A549 (cell line): ENCODE measurements at regions not wholly inside any gene's neighbourhood (a gene's known extent, or its start where the extent isn't known, plus 50 kb on each side); places are given as distances from the start of the nearest gene placed in this dataset.

Source experiments
- ATAC-seq, 2 experiments: fragments of 200-7000 bp in 1 of 2; fragments of >200 bp in 1 of 2; cut with Nextera tagmentation in 1 of 2; cut with Tn5 transposase in 1 of 2; 3 replicates each; pipeline versions ENCODE4 v1.8.0 to v1.9.1; 2018 to 2020; ENCODE audit warnings: mild to moderate bottlenecking in 1 of 2, moderate library complexity in 1 of 2
- CTCF ChIA-PET: fragments of 300-600 bp; sonication (Branson Sonifier 250); formaldehyde crosslinking; extraction: SDS; loops from one replicate; lab custom pipeline; 2021; ENCODE audit warnings: antibody characterized with exemption, inconsistent platforms; lab: Yijun Ruan, JAX
- POLR2A ChIA-PET: fragments of 350-600 bp; formaldehyde crosslinking; extraction: SDS; loops from one replicate; lab custom pipeline; 2021; ENCODE audit warnings: antibody characterized with exemption, inconsistent platforms; lab: Yijun Ruan, JAX
- DNase-seq, 2 experiments: peaks; one replicate each; pipeline versions ENCODE4 v3.0.0 to v3.0.0-alpha.2; 2011 to 2016; ENCODE audit warnings: low read depth in 1 of 2, low spot score in 1 of 2
- FAIRE-seq: peaks from 2 replicates; lab custom pipeline; 2011; peaks lifted over from hg19 to GRCh38; lab: Jason Lieb, UNC
- H3K27ac ChIP-seq, 2 experiments: fragments of >200 bp; sonication (Bioruptor Twin); formaldehyde crosslinking; 3 replicates each; pipeline ENCODE4 v1.5.1; 2016 to 2017
- H3K4me1 ChIP-seq: fragments of >200 bp; sonication (Bioruptor Twin); formaldehyde crosslinking; 3 replicates; pipeline ENCODE4 v1.6.1; 2016
- H3K4me2 ChIP-seq: fragments of >200 bp; sonication (Bioruptor Twin); formaldehyde crosslinking; 3 replicates; pipeline ENCODE4 v1.6.1; 2016
- H3K4me3 ChIP-seq: fragments of >200 bp; sonication (Bioruptor Twin); formaldehyde crosslinking; 3 replicates; pipeline ENCODE4 v1.5.1; 2016
- H3K9me3 ChIP-seq: fragments of >200 bp; sonication (Bioruptor Twin); formaldehyde crosslinking; 3 replicates; pipeline ENCODE4 v1.6.1; 2016
- ATOH8 ChIP-seq: fragments of 250-450 bp; sonication (Bioruptor Pico); IDR thresholded peaks from 2 replicates; pipeline ENCODE4 v1.5.0; 2020; ENCODE audit warnings: low read depth, mild to moderate bottlenecking, moderate library complexity
- BHLHE40 ChIP-seq: IDR thresholded peaks from 2 replicates; pipeline ENCODE4 v1.6.1; 2012; ENCODE audit warnings: low read depth, low read length, inconsistent platforms
- CBX2 ChIP-seq: fragments of 200-600 bp; sonication (generic); IDR thresholded peaks from 2 replicates; pipeline ENCODE4 v1.6.1; 2016; ENCODE audit warnings: low read depth, mild to moderate bottlenecking, borderline replicate concordance
- CHD2 ChIP-seq: fragments of 150-350 bp; IDR thresholded peaks from 2 replicates; pipeline ENCODE4 v1.6.1; 2014; ENCODE audit warnings: low read length; ENCODE audit not compliant: partially characterized antibody
- EHF ChIP-seq: fragments of 250-450 bp; sonication (Bioruptor Pico); IDR thresholded peaks from 2 replicates; pipeline ENCODE4 v1.5.0; 2020; ENCODE audit warnings: mild to moderate bottlenecking
- EP300 ChIP-seq, 2 experiments: fragments of >200 bp; sonication (Bioruptor Twin); formaldehyde crosslinking; IDR thresholded peaks; 2 replicates in 1 of 2; 3 replicates in 1 of 2; pipeline ENCODE4 v1.6.1; 2016 to 2017
- FOSL2 ChIP-seq, 2 experiments: fragments of 450-650 bp in 1 of 2; fragments of >200 bp in 1 of 2; sonication (Bioruptor Twin) in 1 of 2; formaldehyde crosslinking; IDR thresholded peaks; 2 replicates each; pipeline versions ENCODE4 v1.5.0 to v1.6.1; 2016 to 2020; ENCODE audit warnings: mild to moderate bottlenecking in 1 of 2, moderate library complexity in 1 of 2
- HDAC2 ChIP-seq: fragments of 200-600 bp; sonication (generic); IDR thresholded peaks from 2 replicates; pipeline ENCODE4 v1.6.1; 2016
- HES2 ChIP-seq: fragments of >200 bp; sonication (Bioruptor Twin); formaldehyde crosslinking; IDR thresholded peaks from 2 replicates; pipeline ENCODE4 v1.6.1; 2016
- HEYL ChIP-seq: fragments of 250-450 bp; sonication (Bioruptor Pico); IDR thresholded peaks from 2 replicates; pipeline ENCODE4 v1.8.0; 2021; ENCODE audit warnings: mild to moderate bottlenecking, moderate library complexity
- HOXA7 ChIP-seq: fragments of 250-450 bp; sonication (Bioruptor Pico); IDR thresholded peaks from 2 replicates; pipeline ENCODE4 v1.5.0; 2020; ENCODE audit warnings: mild to moderate bottlenecking, moderate library complexity
- HOXB5 ChIP-seq: fragments of 250-450 bp; sonication (Bioruptor Pico); IDR thresholded peaks from 2 replicates; pipeline ENCODE4 v1.5.0; 2020; ENCODE audit warnings: mild to moderate bottlenecking, moderate library complexity
- KDM5A ChIP-seq: fragments of 200-600 bp; sonication (generic); IDR thresholded peaks from 2 replicates; pipeline ENCODE4 v1.6.1; 2016; ENCODE audit warnings: antibody characterized with exemption, mild to moderate bottlenecking
- TP53 ChIP-seq: fragments of 250-450 bp; sonication (Bioruptor Pico); IDR thresholded peaks from 2 replicates; pipeline ENCODE4 v1.5.0; 2021; ENCODE audit warnings: mild to moderate bottlenecking, moderate library complexity
- USF2 ChIP-seq: fragments of 450-650 bp; IDR thresholded peaks from 2 replicates; pipeline ENCODE4 v1.6.1; 2014; ENCODE audit warnings: antibody characterized with exemption
- ZC3H11A ChIP-seq: fragments of 450-650 bp; IDR thresholded peaks from 2 replicates; pipeline ENCODE4 v1.6.1; 2014; ENCODE audit warnings: antibody characterized with exemption, mild to moderate bottlenecking
- ZNF302 ChIP-seq: fragments of 250-450 bp; sonication (Bioruptor Pico); IDR thresholded peaks from 2 replicates; pipeline ENCODE4 v1.9.0; 2021; ENCODE audit warnings: inconsistent platforms, mild to moderate bottlenecking, moderate library complexity
- WGBS: methylation state at CpG from one replicate; pipeline ENCODE4 v1.1.6; 2017; ENCODE audit errors: missing lambda C conversion rate; 5-methylcytosine and 5-hydroxymethylcytosine counted together
- TF ChIP-seq, protein P1 (sequence below): fragments of 150-350 bp; IDR thresholded peaks from 2 replicates; pipeline ENCODE4 v1.6.1; 2014; ENCODE audit warnings: low read depth, mild to moderate bottlenecking, low read length
- TF ChIP-seq, protein P2 (sequence below): IDR thresholded peaks from 2 replicates; pipeline ENCODE4 v1.6.1; 2012
- TF ChIP-seq, protein P3 (sequence below): fragments of >200 bp; sonication (Bioruptor Twin); formaldehyde crosslinking; IDR thresholded peaks from 3 replicates; pipeline ENCODE4 v1.6.1; 2016
- TF ChIP-seq, protein P4 (sequence below): fragments of 200-600 bp; sonication (generic); IDR thresholded peaks from 2 replicates; pipeline ENCODE4 v1.6.1; 2016; ENCODE audit warnings: antibody characterized with exemption, mild to moderate bottlenecking, moderate library complexity

DNA sequence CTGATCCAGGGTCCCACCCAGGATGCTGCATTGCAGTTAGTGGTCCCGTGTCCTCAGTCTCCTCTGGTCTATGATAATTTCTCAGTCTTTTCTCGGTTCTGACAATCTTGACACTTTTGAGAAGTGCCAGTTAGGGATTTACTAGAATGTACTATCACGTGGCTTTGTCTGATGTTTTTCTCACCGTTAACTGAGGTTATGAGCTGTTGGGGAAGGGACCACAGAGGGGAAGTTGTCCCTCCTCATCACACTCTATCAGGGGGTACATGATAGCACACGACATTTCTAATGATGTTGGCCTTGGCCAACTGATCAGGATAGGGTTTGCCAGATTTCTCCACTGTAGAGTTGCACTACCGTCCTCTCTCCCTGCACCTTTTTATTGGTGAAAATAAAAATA is 250.9 kb upstream of the SDK2 start:
- no peak overlapping the region for H3K27ac ChIP-seq
- FAIRE-seq (no peak), ATAC-seq (no peak), DNase-seq (no peak)
- TF ChIP-seq CHD2 (no peak), FOSL2 (IDR thresholded peaks at IDR 0.05) (no peak), FOSL2 (CRISPR knock-in tag; IDR thresholded peaks at IDR 0.05) (no peak), EHF (CRISPR knock-in tag) (no peak), HOXA7 (CRISPR knock-in tag) (no peak)
- no peaks in the 10 kb centered on the region for H3K9me3 ChIP-seq
- WGBS = 16% methylated on average over 6 of the region's 6 CpGs
- no peaks in the 10 kb centered on the region for H3K4me1 ChIP-seq
- POLR2A ChIA-PET = no interaction called here
- CTCF ChIA-PET = interaction anchor here (0.8 to 1.5 kb wide), 3 partner anchors 20 to 185 kb away, joined by 3 to 4 read pairs (median 3); no protein-coding TSS in a partner anchor
- no peak overlapping the region for H3K4me2 ChIP-seq
- H3K4me3 ChIP-seq = no peak overlapping the region

DNA sequence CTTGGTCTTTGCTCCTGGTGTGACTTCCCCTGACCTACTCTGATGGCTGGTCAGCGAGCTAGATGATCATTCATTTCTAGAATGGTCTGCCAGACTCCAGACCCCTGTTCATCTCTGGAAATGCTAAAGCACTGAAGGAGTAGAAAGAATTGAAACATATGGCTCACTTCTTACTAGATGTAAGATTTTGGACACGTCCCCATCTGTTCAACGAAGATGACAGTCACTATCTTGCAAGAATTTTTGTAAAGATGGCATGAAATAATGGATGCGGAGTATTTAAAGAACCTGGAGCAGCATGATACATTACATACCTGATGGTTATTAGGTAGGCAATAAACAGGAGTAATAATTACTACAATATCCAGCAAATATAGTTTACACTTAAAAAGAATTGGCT is 252.7 kb upstream of the SDK2 start:
- ChIA-PET CTCF (interaction anchor here (1.2 kb wide), 1 partner anchor 247 kb away, joined by 3 read pairs; no protein-coding TSS in a partner anchor), POLR2A (no interaction called here)
- Histone ChIP-seq H3K4me2 (no peak overlapping the region), H3K9me3 (no peaks in the 10 kb centered on the region), H3K4me3 (no peak overlapping the region), H3K27ac (no peak overlapping the region), H3K4me1 (no peaks in the 10 kb centered on the region)
- FAIRE-seq (no peak), ATAC-seq (no peak), DNase-seq (no peak)
- WGBS = 36% methylated on average over 4 of the region's 4 CpGs
- no peak for TF ChIP-seq TP53 (CRISPR knock-in tag)
- no peak for TF ChIP-seq HEYL (CRISPR knock-in tag)
- no peak for TF ChIP-seq HES2
- TF ChIP-seq BHLHE40 = no peak
- TF ChIP-seq ZC3H11A = no peak
- TF ChIP-seq EP300 (IDR thresholded peaks at IDR 0.05) = no peak
- no peak for TF ChIP-seq HOXB5 (CRISPR knock-in tag)
- TF ChIP-seq KDM5A = no peak
- no peak for TF ChIP-seq CBX2
- TF ChIP-seq HDAC2 = no peak

GRCh38 chr17:73899839-73900238 is 255.6 kb upstream of the SDK2 start:
- CTCF ChIA-PET = interaction anchor here (0.6 to 1.0 kb wide), 2 partner anchors 16 to 1269 kb away, joined by 3 to 4 read pairs; no protein-coding TSS in a partner anchor
- no peaks in the 10 kb centered on the region for H3K9me3 ChIP-seq

GRCh38 chr17:73900516-73900915 is 256.3 kb upstream of the SDK2 start:
- ATAC-seq (peak in 1 of 2 experiments; percentile 32; a peak in 1 of 6 replicates), DNase-seq (no peak), FAIRE-seq (no peak)
- 71% methylated on average over 7 of the region's 7 CpGs for WGBS
- Histone ChIP-seq H3K4me1 (no peaks in the 10 kb centered on the region), H3K9me3 (no peaks in the 10 kb centered on the region), H3K27ac (no peak overlapping the region), H3K4me2 (no peak overlapping the region), H3K4me3 (no peak overlapping the region)
- ChIA-PET CTCF (interaction anchor here (0.6 kb wide), 1 partner anchor 1269 kb away, joined by 4 read pairs; no protein-coding TSS in a partner anchor), POLR2A (no interaction called here)
- TF ChIP-seq HOXB5 (CRISPR knock-in tag) (no peak), ATOH8 (CRISPR knock-in tag) (no peak), ZNF302 (CRISPR knock-in tag) (no peak), CBX2 (no peak), ZC3H11A (no peak), USF2 (no peak)
- TF ChIP-seq, protein P1, sequence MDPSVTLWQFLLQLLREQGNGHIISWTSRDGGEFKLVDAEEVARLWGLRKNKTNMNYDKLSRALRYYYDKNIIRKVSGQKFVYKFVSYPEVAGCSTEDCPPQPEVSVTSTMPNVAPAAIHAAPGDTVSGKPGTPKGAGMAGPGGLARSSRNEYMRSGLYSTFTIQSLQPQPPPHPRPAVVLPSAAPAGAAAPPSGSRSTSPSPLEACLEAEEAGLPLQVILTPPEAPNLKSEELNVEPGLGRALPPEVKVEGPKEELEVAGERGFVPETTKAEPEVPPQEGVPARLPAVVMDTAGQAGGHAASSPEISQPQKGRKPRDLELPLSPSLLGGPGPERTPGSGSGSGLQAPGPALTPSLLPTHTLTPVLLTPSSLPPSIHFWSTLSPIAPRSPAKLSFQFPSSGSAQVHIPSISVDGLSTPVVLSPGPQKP = no peak
- TF ChIP-seq, protein P2, sequence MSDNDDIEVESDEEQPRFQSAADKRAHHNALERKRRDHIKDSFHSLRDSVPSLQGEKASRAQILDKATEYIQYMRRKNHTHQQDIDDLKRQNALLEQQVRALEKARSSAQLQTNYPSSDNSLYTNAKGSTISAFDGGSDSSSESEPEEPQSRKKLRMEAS = no peak
- TF ChIP-seq, protein P3, sequence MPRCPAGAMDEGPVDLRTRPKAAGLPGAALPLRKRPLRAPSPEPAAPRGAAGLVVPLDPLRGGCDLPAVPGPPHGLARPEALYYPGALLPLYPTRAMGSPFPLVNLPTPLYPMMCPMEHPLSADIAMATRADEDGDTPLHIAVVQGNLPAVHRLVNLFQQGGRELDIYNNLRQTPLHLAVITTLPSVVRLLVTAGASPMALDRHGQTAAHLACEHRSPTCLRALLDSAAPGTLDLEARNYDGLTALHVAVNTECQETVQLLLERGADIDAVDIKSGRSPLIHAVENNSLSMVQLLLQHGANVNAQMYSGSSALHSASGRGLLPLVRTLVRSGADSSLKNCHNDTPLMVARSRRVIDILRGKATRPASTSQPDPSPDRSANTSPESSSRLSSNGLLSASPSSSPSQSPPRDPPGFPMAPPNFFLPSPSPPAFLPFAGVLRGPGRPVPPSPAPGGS = no peak

More at GRCh38 chr17:73899839-73900238, 255.6 kb upstream of the SDK2 start:
- DNase-seq (no peak), FAIRE-seq (no peak), ATAC-seq (no peak)
- no peak overlapping the region for H3K4me3 ChIP-seq
- POLR2A ChIA-PET = no interaction called here
- WGBS = 84% methylated on average over 8 of the region's 8 CpGs
- no peak overlapping the region for H3K4me2 ChIP-seq
- TF ChIP-seq, protein P4, sequence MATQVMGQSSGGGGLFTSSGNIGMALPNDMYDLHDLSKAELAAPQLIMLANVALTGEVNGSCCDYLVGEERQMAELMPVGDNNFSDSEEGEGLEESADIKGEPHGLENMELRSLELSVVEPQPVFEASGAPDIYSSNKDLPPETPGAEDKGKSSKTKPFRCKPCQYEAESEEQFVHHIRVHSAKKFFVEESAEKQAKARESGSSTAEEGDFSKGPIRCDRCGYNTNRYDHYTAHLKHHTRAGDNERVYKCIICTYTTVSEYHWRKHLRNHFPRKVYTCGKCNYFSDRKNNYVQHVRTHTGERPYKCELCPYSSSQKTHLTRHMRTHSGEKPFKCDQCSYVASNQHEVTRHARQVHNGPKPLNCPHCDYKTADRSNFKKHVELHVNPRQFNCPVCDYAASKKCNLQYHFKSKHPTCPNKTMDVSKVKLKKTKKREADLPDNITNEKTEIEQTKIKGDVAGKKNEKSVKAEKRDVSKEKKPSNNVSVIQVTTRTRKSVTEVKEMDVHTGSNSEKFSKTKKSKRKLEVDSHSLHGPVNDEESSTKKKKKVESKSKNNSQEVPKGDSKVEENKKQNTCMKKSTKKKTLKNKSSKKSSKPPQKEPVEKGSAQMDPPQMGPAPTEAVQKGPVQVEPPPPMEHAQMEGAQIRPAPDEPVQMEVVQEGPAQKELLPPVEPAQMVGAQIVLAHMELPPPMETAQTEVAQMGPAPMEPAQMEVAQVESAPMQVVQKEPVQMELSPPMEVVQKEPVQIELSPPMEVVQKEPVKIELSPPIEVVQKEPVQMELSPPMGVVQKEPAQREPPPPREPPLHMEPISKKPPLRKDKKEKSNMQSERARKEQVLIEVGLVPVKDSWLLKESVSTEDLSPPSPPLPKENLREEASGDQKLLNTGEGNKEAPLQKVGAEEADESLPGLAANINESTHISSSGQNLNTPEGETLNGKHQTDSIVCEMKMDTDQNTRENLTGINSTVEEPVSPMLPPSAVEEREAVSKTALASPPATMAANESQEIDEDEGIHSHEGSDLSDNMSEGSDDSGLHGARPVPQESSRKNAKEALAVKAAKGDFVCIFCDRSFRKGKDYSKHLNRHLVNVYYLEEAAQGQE = no peak
- H3K27ac ChIP-seq = no peak overlapping the region
- no peaks in the 10 kb centered on the region for H3K4me1 ChIP-seq
